Neural cell (in vitro differentiated cells): ENCODE measurements at regions not wholly inside any gene's neighbourhood (a gene's known extent, or its start where the extent isn't known, plus 50 kb on each side); places are given as distances from the start of the nearest gene placed in this dataset.

Experiments used
- EP300 ChIP-seq: fragments of 450-650 bp; conservative IDR thresholded peaks from 2 replicates; pipeline ENCODE4 v1.6.1; 2014; ENCODE audit warnings: antibody characterized with exemption, mild to moderate bottlenecking, moderate library complexity; ENCODE audit not compliant: poor library complexity, severe bottlenecking
- EZH2 ChIP-seq: fragments of 200-600, 300-800 bp; shearing (Covaris generic), sonication (generic); IDR thresholded peaks from 2 replicates; pipeline ENCODE4 v1.6.1; 2014; ENCODE audit warnings: antibody characterized with exemption, low read length, borderline replicate concordance, mild to moderate bottlenecking; ENCODE audit not compliant: insufficient read depth, poor library complexity, severe bottlenecking
- MXI1 ChIP-seq: fragments of 450-650 bp; conservative IDR thresholded peaks from 2 replicates; pipeline ENCODE4 v1.6.1; 2014; ENCODE audit warnings: antibody characterized with exemption, mild to moderate bottlenecking; ENCODE audit not compliant: poor library complexity, severe bottlenecking
- POLR2AphosphoS5 ChIP-seq: IDR thresholded peaks from 2 replicates; pipeline ENCODE4 v1.6.1; 2012
- RAD21 ChIP-seq: fragments of 450-650 bp; conservative IDR thresholded peaks from 2 replicates; pipeline ENCODE4 v1.6.1; 2014; ENCODE audit warnings: antibody characterized with exemption, mild to moderate bottlenecking, moderate library complexity
- TAF1 ChIP-seq: IDR thresholded peaks from 2 replicates; pipeline ENCODE4 v1.6.1; 2012; ENCODE audit warnings: low read depth
- TF ChIP-seq, protein P1 (sequence below): fragments of 450-650 bp; IDR thresholded peaks from 2 replicates; pipeline ENCODE4 v1.5.1; 2014; ENCODE audit warnings: antibody characterized with exemption, mild to moderate bottlenecking, moderate library complexity; ENCODE audit not compliant: poor library complexity, severe bottlenecking
- TF ChIP-seq, protein P2 (sequence below): IDR thresholded peaks from 2 replicates; pipeline ENCODE4 v1.6.1; 2012; ENCODE audit warnings: borderline replicate concordance

DNA sequence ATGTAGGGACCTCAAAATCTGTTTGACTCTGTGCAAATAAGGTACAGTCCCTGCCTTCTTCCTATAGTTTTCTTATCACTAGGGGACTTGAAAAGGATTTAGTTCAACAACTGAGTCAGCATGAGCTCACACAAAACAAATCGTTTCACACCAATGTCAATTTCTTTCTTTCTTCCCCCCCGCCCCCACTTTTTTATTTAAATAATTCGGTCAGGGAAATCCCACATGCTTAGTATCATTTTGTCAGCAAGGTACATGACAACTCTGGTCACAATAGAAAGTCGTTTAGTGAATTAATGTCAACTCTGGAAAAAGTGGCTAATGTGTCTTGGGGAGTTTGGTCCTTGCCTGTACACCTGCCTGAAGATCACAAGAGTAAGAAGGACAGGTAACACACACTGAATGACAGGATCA lies 232.2 kb upstream of the PLEKHG7 start:
- no peak for TF ChIP-seq EP300
- TF ChIP-seq, protein P1, sequence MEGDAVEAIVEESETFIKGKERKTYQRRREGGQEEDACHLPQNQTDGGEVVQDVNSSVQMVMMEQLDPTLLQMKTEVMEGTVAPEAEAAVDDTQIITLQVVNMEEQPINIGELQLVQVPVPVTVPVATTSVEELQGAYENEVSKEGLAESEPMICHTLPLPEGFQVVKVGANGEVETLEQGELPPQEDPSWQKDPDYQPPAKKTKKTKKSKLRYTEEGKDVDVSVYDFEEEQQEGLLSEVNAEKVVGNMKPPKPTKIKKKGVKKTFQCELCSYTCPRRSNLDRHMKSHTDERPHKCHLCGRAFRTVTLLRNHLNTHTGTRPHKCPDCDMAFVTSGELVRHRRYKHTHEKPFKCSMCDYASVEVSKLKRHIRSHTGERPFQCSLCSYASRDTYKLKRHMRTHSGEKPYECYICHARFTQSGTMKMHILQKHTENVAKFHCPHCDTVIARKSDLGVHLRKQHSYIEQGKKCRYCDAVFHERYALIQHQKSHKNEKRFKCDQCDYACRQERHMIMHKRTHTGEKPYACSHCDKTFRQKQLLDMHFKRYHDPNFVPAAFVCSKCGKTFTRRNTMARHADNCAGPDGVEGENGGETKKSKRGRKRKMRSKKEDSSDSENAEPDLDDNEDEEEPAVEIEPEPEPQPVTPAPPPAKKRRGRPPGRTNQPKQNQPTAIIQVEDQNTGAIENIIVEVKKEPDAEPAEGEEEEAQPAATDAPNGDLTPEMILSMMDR: no peak
- no peak for TF ChIP-seq POLR2AphosphoS5
- TF ChIP-seq, protein P2, sequence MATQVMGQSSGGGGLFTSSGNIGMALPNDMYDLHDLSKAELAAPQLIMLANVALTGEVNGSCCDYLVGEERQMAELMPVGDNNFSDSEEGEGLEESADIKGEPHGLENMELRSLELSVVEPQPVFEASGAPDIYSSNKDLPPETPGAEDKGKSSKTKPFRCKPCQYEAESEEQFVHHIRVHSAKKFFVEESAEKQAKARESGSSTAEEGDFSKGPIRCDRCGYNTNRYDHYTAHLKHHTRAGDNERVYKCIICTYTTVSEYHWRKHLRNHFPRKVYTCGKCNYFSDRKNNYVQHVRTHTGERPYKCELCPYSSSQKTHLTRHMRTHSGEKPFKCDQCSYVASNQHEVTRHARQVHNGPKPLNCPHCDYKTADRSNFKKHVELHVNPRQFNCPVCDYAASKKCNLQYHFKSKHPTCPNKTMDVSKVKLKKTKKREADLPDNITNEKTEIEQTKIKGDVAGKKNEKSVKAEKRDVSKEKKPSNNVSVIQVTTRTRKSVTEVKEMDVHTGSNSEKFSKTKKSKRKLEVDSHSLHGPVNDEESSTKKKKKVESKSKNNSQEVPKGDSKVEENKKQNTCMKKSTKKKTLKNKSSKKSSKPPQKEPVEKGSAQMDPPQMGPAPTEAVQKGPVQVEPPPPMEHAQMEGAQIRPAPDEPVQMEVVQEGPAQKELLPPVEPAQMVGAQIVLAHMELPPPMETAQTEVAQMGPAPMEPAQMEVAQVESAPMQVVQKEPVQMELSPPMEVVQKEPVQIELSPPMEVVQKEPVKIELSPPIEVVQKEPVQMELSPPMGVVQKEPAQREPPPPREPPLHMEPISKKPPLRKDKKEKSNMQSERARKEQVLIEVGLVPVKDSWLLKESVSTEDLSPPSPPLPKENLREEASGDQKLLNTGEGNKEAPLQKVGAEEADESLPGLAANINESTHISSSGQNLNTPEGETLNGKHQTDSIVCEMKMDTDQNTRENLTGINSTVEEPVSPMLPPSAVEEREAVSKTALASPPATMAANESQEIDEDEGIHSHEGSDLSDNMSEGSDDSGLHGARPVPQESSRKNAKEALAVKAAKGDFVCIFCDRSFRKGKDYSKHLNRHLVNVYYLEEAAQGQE: no peak
- no peak for TF ChIP-seq EZH2
- no peak for TF ChIP-seq TAF1
- no peak for TF ChIP-seq RAD21
- TF ChIP-seq MXI1: no peak
